Anterior cingulate cortex (tissue), 58 donors: ENCODE measurements at regions not wholly inside any gene's neighbourhood (a gene's known extent, or its start where the extent isn't known, plus 50 kb on each side); places are given as distances from the start of the nearest gene placed in this dataset.

ENCODE experiments used
- DNase-seq, 58 donors: peaks; one replicate each; lab custom pipeline; 2025; lab: John Stamatoyannopoulos, UW

GRCh38 chr15:79656151-79657000 is 224.2 kb downstream of the MINAR1 start:
- no peak for DNase-seq

- no peak for DNase-seq
These were observed 225.6 kb downstream of the MINAR1 start for GRCh38 chr15:79657722-79658121.

GRCh38 chr15:79659691-79660090 is 227.6 kb downstream of the MINAR1 start:
- no peak for DNase-seq

GRCh38 chr15:79661411-79661810 is 229.3 kb downstream of the MINAR1 start:
- no peak for DNase-seq

GRCh38 chr15:79673416-79674123 is 223.2 kb downstream of the MTHFS start:
- DNase-seq, result no peak

- no peak for DNase-seq
These were observed 222.7 kb downstream of the MTHFS start for GRCh38 chr15:79674124-79674465.

GRCh38 chr15:79675982-79676381 is 220.8 kb downstream of the MTHFS start:
- no peak for DNase-seq

GRCh38 chr15:79676621-79677020 is 220.2 kb downstream of the MTHFS start:
- no peak for DNase-seq

GRCh38 chr15:79677241-79677640 is 219.6 kb downstream of the MTHFS start:
- peak in 7 of 58 donors; percentile 1 to 15 (median 8) for DNase-seq

- no peak for DNase-seq
These were observed 218.6 kb downstream of the MTHFS start for GRCh38 chr15:79678032-79678701.

GRCh38 chr15:79680720-79681119 is 216.1 kb downstream of the MTHFS start:
- no peak for DNase-seq

- DNase-seq, result peak in 36 of 58 donors; percentile 1 to 45 (median 12)
These were observed 214.5 kb downstream of the MTHFS start for GRCh38 chr15:79682285-79682684.

GRCh38 chr15:79682851-79683288 is 213.9 kb downstream of the MTHFS start:
- no peak for DNase-seq

- DNase-seq, result no peak
These were observed 207.8 kb downstream of the MTHFS start for GRCh38 chr15:79689030-79689429.

GRCh38 chr15:79700951-79701480 is 195.8 kb downstream of the MTHFS start:
- DNase-seq, result no peak

- no peak for DNase-seq
These were observed 194.2 kb downstream of the MTHFS start for GRCh38 chr15:79702621-79703020.

GRCh38 chr15:79721256-79721655 is 175.6 kb downstream of the MTHFS start:
- no peak for DNase-seq

- DNase-seq, result peak in 5 of 58 donors; percentile 0 to 27 (median 10)
These were observed 172.5 kb downstream of the MTHFS start for GRCh38 chr15:79724312-79724711.

GRCh38 chr15:79724804-79725203 is 172.0 kb downstream of the MTHFS start:
- no peak for DNase-seq

- no peak for DNase-seq
These were observed 167.9 kb downstream of the MTHFS start for GRCh38 chr15:79728867-79729266.

GRCh38 chr15:79736435-79737000 is 160.3 kb downstream of the MTHFS start:
- DNase-seq, result no peak
